Stimulated activated naive CD8-positive, alpha-beta T cell treated with anti-CD3 and anti-CD28 coated beads, Interleukin-15, Interleukin-2, amounts not matched to agents 100 ng/mL and 50 ng/mL, for 24 hours (primary cell): ENCODE measurements at regions not wholly inside any gene's neighbourhood (a gene's known extent, or its start where the extent isn't known, plus 50 kb on each side); places are given as distances from the start of the nearest gene placed in this dataset.
A peak's percentile ranks its signal among the peaks of the same experiment; 100 is the strongest.

ENCODE experiments used
- H3K27ac Mint-ChIP-seq: one replicate; pipeline ENCODE4 v1.8.0; 2021; ENCODE audit warnings: mild to moderate bottlenecking, mixed read lengths
- H3K27me3 Mint-ChIP-seq: one replicate; pipeline ENCODE4 v1.8.0; 2021; ENCODE audit warnings: mixed read lengths
- H3K36me3 Mint-ChIP-seq: one replicate; pipeline ENCODE4 v1.8.0; 2021; ENCODE audit warnings: low read depth, mixed read lengths
- H3K4me1 Mint-ChIP-seq: one replicate; pipeline ENCODE4 v1.8.0; 2021; ENCODE audit warnings: low read depth, mixed read lengths
- H3K4me3 Mint-ChIP-seq: one replicate; pipeline ENCODE4 v1.8.0; 2021; ENCODE audit warnings: mild to moderate bottlenecking, mixed read lengths
- H3K9me3 Mint-ChIP-seq: one replicate; pipeline ENCODE4 v1.8.0; 2021; ENCODE audit warnings: mixed read lengths

DNA sequence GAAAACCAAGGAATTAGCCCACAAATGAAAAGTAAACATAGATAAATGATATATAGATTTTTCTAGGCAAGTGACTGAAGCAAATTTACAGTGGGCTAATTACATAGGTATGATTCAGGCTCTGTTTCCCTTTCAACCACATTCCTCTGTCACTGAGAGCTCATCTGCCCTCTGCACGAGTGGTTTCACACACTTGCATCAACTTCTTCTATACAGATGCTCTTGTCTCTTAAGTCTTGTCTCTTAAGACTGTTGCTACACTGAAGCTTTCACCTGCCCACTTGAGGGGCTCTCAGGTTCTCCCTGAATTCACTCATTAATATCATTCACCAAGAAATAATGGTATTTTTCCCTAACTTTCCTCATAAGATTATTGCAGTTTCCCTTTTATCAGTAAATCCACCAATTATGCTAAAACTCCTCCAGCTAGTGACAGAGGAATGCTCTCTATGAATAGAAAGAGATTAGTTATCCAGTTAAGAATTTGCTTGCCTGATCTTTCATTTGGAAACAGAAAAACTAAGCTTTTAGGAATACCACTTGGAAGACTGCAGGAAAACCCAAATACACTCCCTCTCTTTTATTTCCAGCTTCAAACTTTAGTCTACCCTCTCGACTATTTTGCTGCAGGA, 95.7 kb downstream of the ELAPOR2 start:
- no peaks in the 10 kb centered on the region for H3K27me3 Mint-ChIP-seq
- no peaks in the 10 kb centered on the region for H3K36me3 Mint-ChIP-seq
- H3K4me1 Mint-ChIP-seq = no peaks in the 10 kb centered on the region
- H3K4me3 Mint-ChIP-seq = no peak overlapping the region
- no peaks in the 10 kb centered on the region for H3K9me3 Mint-ChIP-seq
- H3K27ac Mint-ChIP-seq = no peak overlapping the region

DNA sequence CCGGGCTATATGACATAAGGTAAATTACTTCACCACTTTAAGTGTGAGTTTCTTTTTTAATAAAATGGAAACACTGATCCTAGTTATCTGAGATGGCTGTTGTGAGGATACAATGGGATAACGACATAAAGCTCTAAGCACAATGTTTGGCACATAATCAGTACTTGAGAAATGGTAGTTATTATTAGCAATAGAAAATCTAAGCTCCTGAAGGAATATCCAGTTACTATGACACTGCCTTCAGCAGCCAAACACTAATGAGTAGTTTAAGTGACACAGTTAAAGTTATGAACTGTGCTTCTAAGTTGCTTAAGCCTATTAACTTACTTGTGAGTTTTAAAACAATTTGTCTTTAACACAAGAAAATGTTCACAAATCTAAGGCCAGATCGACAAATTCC, 96.8 kb downstream of the ELAPOR2 start:
- Mint-ChIP-seq H3K27me3 (no peaks in the 10 kb centered on the region), H3K9me3 (no peaks in the 10 kb centered on the region), H3K27ac (no peak overlapping the region), H3K4me1 (no peaks in the 10 kb centered on the region), H3K36me3 (no peaks in the 10 kb centered on the region), H3K4me3 (no peak overlapping the region)

DNA sequence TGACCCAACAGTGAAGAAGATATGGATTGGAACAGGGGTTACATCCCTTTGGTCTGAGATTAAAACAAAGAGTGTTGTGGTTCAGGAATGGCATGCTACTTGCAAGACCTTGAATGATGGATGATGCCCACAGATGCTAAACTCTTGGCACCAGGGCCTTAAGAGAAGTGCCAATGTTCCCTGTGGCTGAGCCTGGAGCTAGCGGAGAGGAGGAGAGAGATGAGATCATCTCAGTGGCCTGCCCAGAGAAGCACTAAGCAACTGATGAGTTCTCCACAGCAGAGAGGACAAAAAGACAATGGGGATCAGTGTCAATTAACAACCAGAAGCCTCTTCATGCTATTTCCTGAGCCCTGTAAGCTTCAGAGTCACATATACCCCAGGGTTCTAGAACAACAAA, 97.8 kb downstream of the ELAPOR2 start:
- Mint-ChIP-seq H3K27ac (peak overlapping the region; percentile 6), H3K9me3 (no peaks in the 10 kb centered on the region), H3K27me3 (no peaks in the 10 kb centered on the region), H3K4me1 (peaks cover under 1% of the 10 kb centered on the region), H3K36me3 (no peaks in the 10 kb centered on the region), H3K4me3 (no peak overlapping the region)

DNA sequence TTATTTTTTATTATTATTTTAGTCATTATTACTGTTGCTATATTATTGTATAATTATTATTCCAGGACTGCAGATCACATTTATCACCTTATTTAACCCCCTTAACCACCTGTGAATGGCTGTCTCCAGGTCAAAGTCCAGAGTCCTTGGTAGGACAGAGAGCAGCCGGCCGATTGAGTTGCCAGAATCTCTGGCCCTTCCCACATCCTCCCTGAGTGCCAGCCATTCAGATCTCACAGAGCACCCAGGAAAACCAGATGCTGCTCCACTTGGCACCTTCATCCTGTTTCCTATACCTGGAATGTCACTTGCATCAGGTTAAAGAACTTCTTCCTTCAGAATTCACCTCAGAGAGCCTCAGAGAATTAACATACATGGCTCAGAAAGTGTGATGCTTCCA, 101.1 kb downstream of the ELAPOR2 start:
- Mint-ChIP-seq H3K4me3 (no peak overlapping the region), H3K4me1 (peaks cover 7% of the 10 kb centered on the region), H3K27me3 (no peaks in the 10 kb centered on the region), H3K9me3 (no peaks in the 10 kb centered on the region), H3K36me3 (no peaks in the 10 kb centered on the region), H3K27ac (no peak overlapping the region)

DNA sequence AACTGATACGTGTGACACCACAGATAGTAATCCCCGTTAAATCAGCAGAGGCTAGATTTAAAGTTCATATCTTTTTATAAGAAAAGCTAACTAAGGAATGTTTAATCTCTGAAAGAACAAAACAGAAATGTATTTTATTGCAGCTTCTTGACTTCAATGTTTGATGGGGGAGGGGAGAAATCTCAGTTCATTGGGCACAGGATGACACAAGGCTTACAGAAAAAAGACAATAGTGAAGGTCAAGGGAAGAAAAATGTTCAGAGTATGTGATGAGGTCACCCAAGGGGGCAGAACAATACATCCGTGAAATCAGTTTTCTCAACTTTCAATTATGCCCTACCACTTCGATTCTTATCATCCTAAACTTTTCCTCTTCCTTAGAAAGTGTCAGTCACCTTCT, 102.9 kb downstream of the ELAPOR2 start:
- Mint-ChIP-seq H3K27me3 (no peaks in the 10 kb centered on the region), H3K27ac (no peak overlapping the region), H3K4me3 (no peak overlapping the region), H3K9me3 (no peaks in the 10 kb centered on the region), H3K36me3 (no peaks in the 10 kb centered on the region), H3K4me1 (peaks cover 7% of the 10 kb centered on the region)

DNA sequence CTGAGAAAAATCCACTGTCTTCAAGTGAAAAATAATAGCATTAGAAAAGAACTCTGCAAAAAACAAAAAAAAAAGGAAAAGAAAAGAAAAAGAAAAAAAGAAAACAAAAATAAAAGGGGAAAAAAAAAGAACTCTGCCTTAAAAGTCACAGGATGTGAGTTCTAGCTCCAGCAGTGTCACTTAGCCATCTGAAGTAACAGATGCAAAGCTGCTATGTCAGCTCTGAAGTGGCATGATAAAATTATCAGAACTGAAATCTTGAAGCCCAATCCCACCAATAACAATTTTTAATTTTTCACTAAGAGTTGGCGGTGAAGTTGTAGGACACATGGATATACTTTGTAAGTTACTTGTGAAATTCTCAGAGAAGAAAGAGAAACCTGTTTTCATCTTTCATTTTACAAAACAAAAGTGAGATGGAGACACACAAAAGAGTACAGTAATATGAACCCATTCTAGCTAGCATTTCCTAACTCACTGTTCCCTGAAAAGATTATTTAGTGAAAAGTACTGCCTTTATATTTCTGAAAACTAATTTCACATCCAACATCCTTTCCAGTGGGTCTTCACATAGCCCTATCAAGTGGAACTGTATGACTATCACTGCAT, 103.5 kb downstream of the ELAPOR2 start:
- no peaks in the 10 kb centered on the region for H3K9me3 Mint-ChIP-seq
- H3K4me3 Mint-ChIP-seq = no peak overlapping the region
- no peak overlapping the region for H3K27ac Mint-ChIP-seq
- H3K36me3 Mint-ChIP-seq = no peaks in the 10 kb centered on the region
- H3K4me1 Mint-ChIP-seq = peaks cover 7% of the 10 kb centered on the region
- H3K27me3 Mint-ChIP-seq = no peaks in the 10 kb centered on the region

DNA sequence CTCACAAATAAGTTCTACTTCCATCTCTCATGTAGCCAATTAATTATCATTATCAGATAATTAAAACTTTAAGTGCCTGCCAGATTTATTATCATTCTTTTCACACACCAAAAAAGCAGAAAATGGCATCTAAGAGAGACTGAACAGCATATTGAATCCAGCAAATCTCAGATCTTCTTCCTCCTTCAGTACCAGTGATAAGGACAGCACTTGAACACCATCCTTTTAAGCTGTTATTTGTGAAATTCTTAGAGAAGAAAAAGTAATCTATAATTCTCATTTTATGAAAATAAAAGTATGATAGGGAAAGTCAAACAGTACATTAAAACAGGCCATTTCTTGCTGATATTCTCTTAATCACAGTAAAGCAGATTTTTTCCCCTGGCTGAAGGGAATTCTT, 104.5 kb downstream of the ELAPOR2 start:
- Mint-ChIP-seq H3K36me3 (no peaks in the 10 kb centered on the region), H3K4me3 (no peak overlapping the region), H3K27ac (no peak overlapping the region), H3K4me1 (peaks cover 7% of the 10 kb centered on the region), H3K9me3 (no peaks in the 10 kb centered on the region), H3K27me3 (no peaks in the 10 kb centered on the region)

DNA sequence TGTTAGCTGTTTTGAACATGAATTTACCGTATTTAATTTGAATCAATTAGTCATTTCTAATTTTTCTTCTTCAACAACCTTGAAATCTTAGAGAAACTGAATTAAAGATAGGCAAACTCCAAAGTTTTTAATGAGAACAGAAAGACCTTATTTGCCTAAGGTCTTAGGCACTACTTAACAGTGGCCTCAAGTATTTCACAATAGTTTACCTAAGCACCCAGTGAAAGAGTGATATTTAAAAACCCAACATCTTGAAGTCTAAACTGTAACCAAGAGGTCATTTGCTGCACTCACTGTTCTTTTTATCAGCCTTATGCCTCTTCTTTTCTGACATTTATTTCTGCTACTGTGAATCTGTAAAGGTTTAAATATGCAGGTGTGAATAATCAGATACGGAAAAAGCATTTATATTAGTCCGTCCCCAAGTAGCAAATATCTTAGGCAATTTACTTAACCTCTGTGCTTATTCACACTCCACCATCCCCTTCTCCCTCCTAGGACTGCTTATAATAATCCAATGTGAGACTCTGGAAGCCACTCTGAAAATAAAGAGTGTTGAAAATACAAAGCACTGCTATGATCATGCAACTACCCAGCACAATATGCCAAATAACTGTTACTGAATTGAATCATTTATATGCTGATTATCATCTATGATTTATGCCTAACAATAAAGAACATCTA, 105.7 kb downstream of the ELAPOR2 start:
- Mint-ChIP-seq H3K4me1 (peaks cover 7% of the 10 kb centered on the region), H3K36me3 (no peaks in the 10 kb centered on the region), H3K27ac (no peak overlapping the region), H3K4me3 (no peak overlapping the region), H3K27me3 (no peaks in the 10 kb centered on the region), H3K9me3 (no peaks in the 10 kb centered on the region)

DNA sequence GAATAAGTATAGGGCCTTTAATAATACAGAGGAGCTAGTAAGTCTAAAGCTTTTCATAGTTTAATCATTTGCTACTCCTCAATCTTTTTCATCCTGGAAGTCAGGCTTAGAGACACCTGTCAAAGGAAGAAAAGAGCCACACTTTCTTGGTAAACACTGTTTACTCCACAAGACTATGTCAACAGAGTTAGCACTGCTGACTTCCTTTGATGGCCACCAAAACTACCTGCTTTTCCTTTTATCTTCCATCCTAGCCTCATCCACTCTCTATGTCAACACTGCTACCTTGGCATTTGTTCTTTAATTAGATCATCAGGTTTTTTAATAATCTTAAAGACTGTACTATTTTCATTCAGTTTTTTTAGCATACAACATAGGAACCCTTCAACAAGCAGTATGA, 106.2 kb downstream of the ELAPOR2 start:
- no peaks in the 10 kb centered on the region for H3K36me3 Mint-ChIP-seq
- H3K9me3 Mint-ChIP-seq = no peaks in the 10 kb centered on the region
- H3K4me1 Mint-ChIP-seq = peaks cover 7% of the 10 kb centered on the region
- H3K27me3 Mint-ChIP-seq = no peaks in the 10 kb centered on the region
- H3K4me3 Mint-ChIP-seq = no peak overlapping the region
- no peak overlapping the region for H3K27ac Mint-ChIP-seq

DNA sequence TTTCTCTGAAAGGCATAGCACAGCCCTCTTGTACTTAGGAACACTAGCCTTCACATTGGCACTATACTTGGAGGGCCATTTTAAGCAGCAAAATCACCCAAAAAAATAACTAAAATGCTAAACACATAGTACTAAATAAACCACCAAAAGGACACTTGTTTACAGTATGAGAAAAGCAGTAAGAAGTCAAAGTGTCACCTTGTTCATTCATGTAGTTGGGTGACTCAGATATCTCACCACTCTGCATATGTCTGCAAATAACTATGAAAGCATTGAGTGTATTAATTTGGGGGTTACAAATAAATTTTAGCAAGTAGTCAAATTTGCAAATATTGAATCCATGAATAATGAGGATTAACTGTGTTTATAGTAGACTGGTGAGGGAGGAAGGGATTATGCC, 107.6 kb downstream of the ELAPOR2 start:
- no peak overlapping the region for H3K27ac Mint-ChIP-seq
- no peaks in the 10 kb centered on the region for H3K36me3 Mint-ChIP-seq
- no peaks in the 10 kb centered on the region for H3K9me3 Mint-ChIP-seq
- H3K27me3 Mint-ChIP-seq = no peaks in the 10 kb centered on the region
- no peak overlapping the region for H3K4me3 Mint-ChIP-seq
- peaks cover 7% of the 10 kb centered on the region for H3K4me1 Mint-ChIP-seq

DNA sequence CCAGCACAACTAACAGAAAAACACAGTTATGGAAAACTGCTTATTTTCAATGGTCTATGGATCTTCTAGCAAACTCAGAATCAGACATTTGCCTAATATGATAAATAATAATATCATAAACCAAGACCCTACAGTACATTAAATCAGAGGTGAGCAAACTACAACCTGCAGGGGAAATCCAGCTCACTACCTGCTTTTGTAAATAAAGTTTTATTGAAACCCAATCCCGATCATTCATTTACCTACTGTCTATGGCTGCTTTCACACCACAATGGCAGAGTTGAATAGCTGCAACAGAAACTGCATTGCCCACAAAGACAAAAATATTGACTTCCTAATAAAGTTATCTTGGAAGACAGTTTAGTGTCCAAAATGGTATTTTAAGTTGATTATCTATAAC, 108.5 kb downstream of the ELAPOR2 start:
- Mint-ChIP-seq H3K36me3 (no peaks in the 10 kb centered on the region), H3K27ac (no peak overlapping the region), H3K4me3 (no peak overlapping the region), H3K4me1 (no peaks in the 10 kb centered on the region), H3K27me3 (no peaks in the 10 kb centered on the region), H3K9me3 (no peaks in the 10 kb centered on the region)

DNA sequence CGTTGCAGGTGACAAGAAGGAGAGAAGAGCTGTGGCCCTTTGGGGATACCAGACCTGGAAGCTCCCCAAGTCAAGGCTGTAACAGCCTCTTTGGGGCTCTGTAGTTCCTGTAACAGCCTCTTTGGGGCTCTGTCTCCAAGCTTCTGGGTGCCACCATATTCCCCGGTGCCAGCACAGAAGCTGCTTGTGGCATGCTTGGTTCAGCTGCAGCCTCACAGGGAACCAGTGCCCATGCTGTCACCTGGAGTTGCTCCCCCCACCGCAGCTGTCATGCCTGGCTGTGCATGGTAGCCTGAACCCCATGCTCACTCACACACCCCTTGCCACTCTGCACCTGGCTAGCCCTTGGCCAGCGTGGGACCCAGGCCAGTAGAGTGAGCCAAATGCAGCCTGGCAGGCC, 109.1 kb downstream of the ELAPOR2 start:
- Mint-ChIP-seq H3K4me3 (no peak overlapping the region), H3K9me3 (no peaks in the 10 kb centered on the region), H3K27me3 (no peaks in the 10 kb centered on the region), H3K27ac (no peak overlapping the region), H3K4me1 (no peaks in the 10 kb centered on the region), H3K36me3 (no peaks in the 10 kb centered on the region)

DNA sequence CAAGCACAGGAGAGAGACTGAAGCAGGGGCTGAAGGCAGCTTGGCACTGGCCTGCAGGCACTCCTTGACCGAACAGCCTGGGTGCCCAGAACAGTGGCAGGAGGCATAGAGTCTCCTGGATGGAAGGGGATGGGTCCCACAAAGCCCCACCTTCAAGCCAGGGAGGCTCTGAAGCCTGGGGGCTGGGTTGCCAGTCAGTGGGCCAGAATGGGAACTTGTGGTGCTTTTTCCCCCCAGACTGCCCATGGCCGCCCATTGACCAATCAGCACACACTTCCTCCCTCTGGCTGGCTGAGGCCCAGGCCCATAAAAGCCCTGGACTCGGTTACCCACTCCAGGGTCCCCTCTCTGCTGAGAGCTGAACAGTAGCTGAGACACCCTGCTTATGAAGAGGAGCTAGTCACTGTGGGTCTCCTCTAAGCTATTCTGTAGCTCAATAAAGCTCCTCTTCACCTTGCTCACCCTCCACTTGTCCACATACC, 109.6 kb downstream of the ELAPOR2 start:
- Mint-ChIP-seq H3K27ac (no peak overlapping the region), H3K9me3 (no peaks in the 10 kb centered on the region), H3K36me3 (no peaks in the 10 kb centered on the region), H3K4me1 (no peaks in the 10 kb centered on the region), H3K4me3 (no peak overlapping the region), H3K27me3 (no peaks in the 10 kb centered on the region)

DNA sequence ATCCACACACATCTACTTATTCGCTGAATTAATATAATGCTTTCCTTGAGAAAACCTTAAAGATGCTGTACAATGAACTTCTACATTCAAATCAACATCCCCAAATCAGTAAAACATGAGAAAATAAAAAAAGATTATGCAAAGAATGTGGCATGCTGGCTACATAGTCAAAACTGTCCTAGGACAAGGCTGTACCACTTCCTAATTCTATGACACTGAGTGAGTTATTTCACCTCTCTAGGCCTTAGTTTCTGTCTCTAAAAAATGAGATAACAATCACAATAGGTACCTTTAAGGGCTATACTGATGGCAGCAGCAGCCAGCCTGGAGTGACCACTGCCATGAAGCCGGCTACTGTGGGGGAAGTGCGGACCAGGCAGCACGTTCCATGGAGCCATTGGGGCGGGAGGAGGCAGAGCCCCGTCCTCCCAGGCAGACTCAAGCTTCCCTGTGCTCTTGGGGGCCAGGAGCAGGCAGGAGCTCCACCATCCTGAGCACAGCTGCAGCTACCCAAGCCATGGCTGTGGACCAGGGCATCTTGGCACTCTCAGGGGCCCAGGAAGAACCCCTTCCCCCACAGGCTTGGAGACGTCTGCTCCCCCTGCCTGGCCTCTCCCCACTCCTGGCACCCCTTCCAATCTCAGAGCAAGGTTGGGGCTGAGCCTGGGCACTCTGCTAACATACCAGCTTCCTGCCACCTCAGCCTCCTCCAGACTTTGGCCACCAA, 110.2 kb downstream of the ELAPOR2 start:
- no peaks in the 10 kb centered on the region for H3K9me3 Mint-ChIP-seq
- no peaks in the 10 kb centered on the region for H3K36me3 Mint-ChIP-seq
- H3K4me3 Mint-ChIP-seq = no peak overlapping the region
- H3K27ac Mint-ChIP-seq = no peak overlapping the region
- H3K27me3 Mint-ChIP-seq = no peaks in the 10 kb centered on the region
- no peaks in the 10 kb centered on the region for H3K4me1 Mint-ChIP-seq

DNA sequence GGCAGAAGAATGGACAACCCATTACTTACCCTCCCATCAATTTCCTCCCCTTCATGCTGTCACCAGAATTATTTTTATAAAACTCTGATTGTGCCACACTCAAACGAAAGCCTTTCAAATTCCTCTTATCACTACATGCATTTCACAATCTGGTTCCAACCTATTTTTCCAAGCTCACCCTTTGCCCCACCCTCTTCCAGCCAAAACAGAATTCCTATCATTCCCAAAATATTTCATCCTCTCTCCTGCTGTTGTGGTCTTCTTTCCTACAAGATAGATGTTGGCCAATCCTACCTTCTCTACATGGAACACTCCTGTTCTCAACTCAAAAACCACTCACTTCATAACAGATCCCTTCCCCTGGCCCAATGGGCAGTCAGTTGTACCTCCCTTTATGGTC, 111.5 kb downstream of the ELAPOR2 start:
- no peaks in the 10 kb centered on the region for H3K4me1 Mint-ChIP-seq
- no peak overlapping the region for H3K27ac Mint-ChIP-seq
- H3K9me3 Mint-ChIP-seq = no peaks in the 10 kb centered on the region
- peaks cover 3% of the 10 kb centered on the region for H3K27me3 Mint-ChIP-seq
- no peaks in the 10 kb centered on the region for H3K36me3 Mint-ChIP-seq
- no peak overlapping the region for H3K4me3 Mint-ChIP-seq
